ENCODE measurements at regions not wholly inside any gene's neighbourhood (a gene's known extent, or its start where the extent isn't known, plus 50 kb on each side); places are given as distances from the start of the nearest gene placed in this dataset.

DNA sequence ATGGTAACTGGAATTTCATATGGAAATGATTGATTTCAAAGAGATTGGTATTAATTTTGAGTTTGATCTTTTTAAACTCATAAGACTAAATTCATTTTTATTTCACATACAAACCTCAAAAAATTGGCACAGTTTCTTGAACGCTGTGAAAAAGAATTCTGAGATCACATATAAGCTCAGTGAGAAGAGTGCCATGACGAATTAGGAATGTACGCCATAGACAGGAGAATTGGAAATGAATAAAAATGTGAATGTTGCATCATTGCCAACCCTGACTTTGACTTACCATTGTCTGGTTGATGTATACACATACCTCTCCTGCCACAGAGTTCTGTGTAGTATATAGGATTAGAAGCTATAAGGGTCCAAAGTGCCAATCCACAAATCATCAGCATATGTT lies 290.4 kb upstream of the ZC3H15 start:
- Mint-ChIP-seq H3K36me3 (no peaks in the 10 kb centered on the region), H3K27ac (no peak overlapping the region), H3K27me3 (no peaks in the 10 kb centered on the region), H3K4me3 (no peak overlapping the region), H3K4me1 (ENCODE audit: low read depth in 2 of 2) (no peaks in the 10 kb centered on the region), H3K9me3 (peaks cover 3% of the 10 kb centered on the region)
- ATAC-seq (no peak), DNase-seq (ENCODE audit: low spot score) (no peak)

DNA sequence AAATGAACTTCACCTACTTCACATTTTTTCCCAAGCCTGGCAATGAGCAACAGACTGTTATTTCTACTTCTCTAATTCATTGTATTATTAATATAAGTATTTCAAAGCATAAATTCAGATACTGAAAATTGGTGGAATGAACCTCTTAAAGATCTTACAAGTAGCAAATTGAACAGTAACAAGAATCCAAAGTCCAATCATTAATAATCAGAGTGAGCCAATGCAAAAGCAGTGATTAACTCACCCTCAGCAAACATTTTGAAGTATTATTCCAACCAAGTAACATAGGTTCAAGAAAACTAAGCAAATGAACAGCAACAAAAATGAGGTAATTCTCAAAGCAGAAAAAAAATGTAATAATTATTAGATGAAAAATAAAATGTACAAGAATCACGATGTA lies 288.1 kb upstream of the ZC3H15 start:
- Mint-ChIP-seq H3K27me3 (no peaks in the 10 kb centered on the region), H3K27ac (no peak overlapping the region), H3K36me3 (no peaks in the 10 kb centered on the region), H3K9me3 (no peaks in the 10 kb centered on the region), H3K4me1 (ENCODE audit: low read depth in 2 of 2) (no peaks in the 10 kb centered on the region), H3K4me3 (no peak overlapping the region)
- DNase-seq (ENCODE audit: low spot score), result no peak
- no peak for ATAC-seq

DNA sequence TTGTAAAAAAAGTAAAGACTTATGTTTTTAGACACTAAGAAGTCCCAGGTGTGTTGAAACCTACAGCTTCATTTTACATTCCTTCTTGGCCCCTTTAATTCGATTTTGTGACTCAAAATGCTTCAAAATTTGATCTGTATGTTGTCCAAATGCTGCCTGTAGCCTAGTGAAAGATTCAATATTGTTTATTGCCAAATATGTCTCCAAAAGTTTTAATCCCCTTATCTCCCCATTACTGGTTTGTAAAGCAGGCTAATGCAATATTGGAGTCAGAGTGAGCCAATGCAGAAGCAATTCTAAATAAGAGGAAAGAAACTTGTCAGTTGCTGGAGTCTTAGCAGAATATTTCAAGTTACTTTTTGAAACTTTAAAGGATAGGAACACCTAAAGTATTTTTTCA lies 287.0 kb upstream of the ZC3H15 start:
- H3K27ac Mint-ChIP-seq, result no peak overlapping the region
- no peaks in the 10 kb centered on the region for H3K9me3 Mint-ChIP-seq
- ATAC-seq (no peak), DNase-seq (ENCODE audit: low spot score) (no peak)
- no peaks in the 10 kb centered on the region for H3K27me3 Mint-ChIP-seq
- no peaks in the 10 kb centered on the region for H3K36me3 Mint-ChIP-seq
- no peaks in the 10 kb centered on the region for H3K4me1 Mint-ChIP-seq (ENCODE audit: low read depth in 2 of 2)
- H3K4me3 Mint-ChIP-seq, result no peak overlapping the region

DNA sequence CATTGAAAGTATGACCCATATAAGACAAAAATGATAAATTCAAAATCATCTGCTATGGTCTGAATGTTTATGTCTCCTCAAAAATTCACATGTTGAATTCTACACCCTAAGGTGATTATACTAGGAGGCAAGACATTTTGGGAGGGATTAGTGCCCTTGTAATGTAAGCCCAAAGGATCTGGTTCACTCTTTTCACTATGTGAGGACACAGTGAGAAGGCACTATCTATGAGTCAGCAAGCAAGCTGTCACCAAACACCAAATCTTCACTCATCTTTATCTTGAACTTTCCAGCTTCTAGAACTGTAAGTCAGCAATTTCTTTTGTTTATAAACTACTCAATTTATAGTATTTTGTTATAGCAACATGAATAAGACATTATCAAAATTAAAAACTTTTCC lies 284.7 kb upstream of the ZC3H15 start:
- H3K4me1 Mint-ChIP-seq (ENCODE audit: low read depth in 2 of 2), result no peaks in the 10 kb centered on the region
- H3K9me3 Mint-ChIP-seq, result no peaks in the 10 kb centered on the region
- no peaks in the 10 kb centered on the region for H3K27me3 Mint-ChIP-seq
- H3K27ac Mint-ChIP-seq, result no peak overlapping the region
- DNase-seq (ENCODE audit: low spot score) (no peak), ATAC-seq (no peak)
- H3K36me3 Mint-ChIP-seq, result no peaks in the 10 kb centered on the region
- H3K4me3 Mint-ChIP-seq, result no peak overlapping the region

DNA sequence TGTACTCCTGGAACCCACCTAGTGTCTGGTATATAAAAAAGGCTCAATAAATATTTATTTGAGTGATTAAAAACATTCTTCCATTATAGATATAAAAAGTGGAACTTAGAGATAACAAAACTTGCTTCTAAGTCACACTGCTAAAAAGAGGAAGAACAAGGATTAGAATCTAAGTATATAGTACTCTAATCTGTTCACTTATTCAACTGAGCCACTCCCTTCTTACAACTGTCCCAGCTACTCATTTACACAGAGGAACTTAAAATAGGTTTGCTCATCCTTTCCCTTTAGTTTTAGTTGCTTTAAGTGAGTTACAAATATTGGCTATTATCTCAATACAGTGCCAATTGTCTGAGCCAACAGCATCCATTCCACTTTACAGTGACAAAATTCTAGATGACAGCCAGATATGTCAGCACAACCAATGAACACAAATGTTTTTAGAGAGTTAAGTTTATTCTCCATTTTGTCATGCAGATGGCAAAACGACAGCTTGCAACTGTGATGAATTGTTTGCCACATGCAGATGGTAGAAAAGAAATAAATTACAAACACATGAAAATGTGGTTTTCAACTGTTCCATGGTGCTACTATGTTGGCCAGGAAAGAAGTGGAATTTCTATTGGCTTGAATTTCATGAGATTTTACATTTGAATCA lies 280.7 kb upstream of the ZC3H15 start:
- H3K4me1 Mint-ChIP-seq (ENCODE audit: low read depth in 2 of 2), result no peaks in the 10 kb centered on the region
- H3K27me3 Mint-ChIP-seq, result no peaks in the 10 kb centered on the region
- DNase-seq (ENCODE audit: low spot score) (no peak), ATAC-seq (no peak)
- H3K36me3 Mint-ChIP-seq, result no peaks in the 10 kb centered on the region
- H3K27ac Mint-ChIP-seq, result no peak overlapping the region
- peaks cover 12% of the 10 kb centered on the region for H3K9me3 Mint-ChIP-seq
- H3K4me3 Mint-ChIP-seq, result no peak overlapping the region

DNA sequence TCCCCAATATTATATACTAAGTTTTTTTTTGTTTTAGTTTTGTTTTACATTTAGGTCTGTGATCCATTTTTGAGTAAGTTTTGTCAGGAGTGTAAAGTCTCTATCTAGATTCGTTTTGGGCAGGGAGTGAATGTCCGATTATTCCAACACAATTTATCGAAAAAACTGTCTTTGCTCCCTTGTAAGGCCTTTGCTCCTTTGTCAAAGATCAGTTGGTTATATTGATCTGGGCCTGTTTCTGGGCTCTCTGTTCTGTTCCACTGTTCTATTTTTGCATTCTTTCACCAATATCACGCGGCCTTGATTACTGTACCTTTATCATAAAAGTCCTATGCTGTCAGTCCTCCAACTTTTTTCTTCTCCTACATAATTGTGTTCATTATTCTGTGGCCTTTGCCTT lies 276.5 kb upstream of the ZC3H15 start:
- Mint-ChIP-seq H3K27ac (no peak overlapping the region), H3K4me1 (ENCODE audit: low read depth in 2 of 2) (no peaks in the 10 kb centered on the region), H3K27me3 (no peaks in the 10 kb centered on the region), H3K36me3 (peaks cover 3% of the 10 kb centered on the region), H3K9me3 (peaks cover 21% of the 10 kb centered on the region), H3K4me3 (no peak overlapping the region)
- DNase-seq (ENCODE audit: low spot score), result no peak
- no peak for ATAC-seq

DNA sequence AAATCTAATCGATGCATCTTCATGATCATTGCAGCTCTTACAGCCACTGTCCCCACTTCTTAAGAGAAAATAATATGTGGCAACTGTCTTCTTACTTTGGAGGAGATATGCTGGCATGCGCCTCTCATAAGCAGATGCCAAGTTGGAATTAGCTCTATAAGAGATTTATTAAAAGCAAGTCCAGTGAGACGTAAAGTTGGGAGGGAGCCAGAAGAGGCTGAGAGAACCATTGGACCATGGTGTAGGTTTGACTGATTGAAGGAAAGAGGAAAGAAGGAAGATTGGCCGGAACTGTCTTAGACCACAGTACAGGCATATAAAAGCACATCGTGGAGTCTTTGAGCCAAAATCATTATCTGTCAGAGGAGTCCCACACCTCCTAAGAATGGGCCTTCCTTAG lies 265.7 kb upstream of the ZC3H15 start:
- Mint-ChIP-seq H3K4me1 (ENCODE audit: low read depth in 2 of 2) (no peaks in the 10 kb centered on the region), H3K36me3 (peaks cover 10% of the 10 kb centered on the region), H3K4me3 (no peak overlapping the region), H3K9me3 (peaks cover 10% of the 10 kb centered on the region), H3K27me3 (no peaks in the 10 kb centered on the region), H3K27ac (no peak overlapping the region)
- ATAC-seq (no peak), DNase-seq (ENCODE audit: low spot score) (no peak)

DNA sequence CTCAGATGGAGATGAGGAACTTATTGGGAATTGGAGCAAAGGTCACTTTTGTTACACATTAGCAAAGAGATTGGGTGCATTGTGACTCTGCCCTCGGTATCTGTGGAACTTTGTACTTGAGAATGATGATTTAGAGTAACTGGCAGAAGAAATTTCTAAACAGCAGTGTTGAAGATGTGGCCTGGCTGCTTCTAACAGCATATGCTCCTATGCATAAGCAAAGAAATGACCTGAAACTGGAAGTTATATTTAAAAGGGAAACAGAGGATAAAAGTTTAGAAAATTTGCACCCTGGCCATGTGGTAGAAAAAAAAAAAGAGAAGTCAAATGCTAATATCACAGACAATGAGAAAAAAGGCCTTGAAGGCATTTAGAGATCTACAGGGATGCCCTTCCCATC lies 256.8 kb upstream of the ZC3H15 start:
- no peak overlapping the region for H3K4me3 Mint-ChIP-seq

DNA sequence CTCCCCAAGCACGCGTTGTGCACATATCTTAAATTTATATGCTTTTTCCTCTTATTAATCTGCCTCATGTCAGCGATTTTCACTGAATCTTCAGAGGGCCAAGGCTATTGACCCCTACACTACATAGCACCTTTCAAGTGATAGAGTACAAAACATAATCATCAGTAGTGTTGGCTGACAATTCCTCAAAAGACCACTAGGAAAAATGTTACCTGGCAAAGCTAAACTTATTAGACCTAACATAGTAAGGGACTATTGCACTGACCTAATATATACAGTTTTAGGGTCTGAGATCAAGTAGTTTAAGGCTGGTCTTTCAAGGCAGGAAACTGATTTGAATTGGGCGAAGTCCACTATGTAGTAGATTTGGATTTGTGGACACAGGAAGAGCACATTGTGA lies 244.2 kb upstream of the ZC3H15 start:
- H3K4me1 Mint-ChIP-seq (ENCODE audit: low read depth in 2 of 2), result no peaks in the 10 kb centered on the region
- no peaks in the 10 kb centered on the region for H3K27me3 Mint-ChIP-seq
- H3K9me3 Mint-ChIP-seq, result peaks cover 12% of the 10 kb centered on the region
- H3K4me3 Mint-ChIP-seq, result no peak overlapping the region
- H3K27ac Mint-ChIP-seq, result no peak overlapping the region
- DNase-seq (ENCODE audit: low spot score), result no peak
- peaks cover 5% of the 10 kb centered on the region for H3K36me3 Mint-ChIP-seq
- no peak for ATAC-seq

More for the DNA sequence above, 256.8 kb upstream of the ZC3H15 start:
- no peaks in the 10 kb centered on the region for H3K27me3 Mint-ChIP-seq
- DNase-seq (ENCODE audit: low spot score), result no peak
- no peak for ATAC-seq
- no peaks in the 10 kb centered on the region for H3K4me1 Mint-ChIP-seq (ENCODE audit: low read depth in 2 of 2)
- H3K27ac Mint-ChIP-seq, result no peak overlapping the region
- H3K9me3 Mint-ChIP-seq, result peaks cover 35% of the 10 kb centered on the region
- H3K36me3 Mint-ChIP-seq, result peaks cover 54% of the 10 kb centered on the region

DNA sequence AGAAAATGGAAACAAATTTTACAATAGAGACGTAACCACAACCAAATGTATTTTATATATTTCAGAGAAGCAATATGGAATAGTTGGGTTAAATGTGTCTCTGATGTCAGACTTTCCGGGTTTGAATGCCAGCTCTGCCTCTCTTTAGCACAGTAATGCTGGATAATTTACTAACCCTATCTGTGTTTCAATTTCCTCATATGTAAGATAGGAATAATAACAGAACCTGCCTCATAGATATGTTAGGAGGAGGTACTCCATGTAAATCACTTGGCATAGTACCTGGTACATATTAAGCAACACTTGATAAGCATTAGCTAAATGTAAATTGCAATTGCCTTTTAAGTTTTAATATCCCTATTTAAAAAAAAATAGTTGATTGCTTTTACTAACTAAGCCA lies 231.3 kb upstream of the ZC3H15 start:
- ATAC-seq (no peak), DNase-seq (ENCODE audit: low spot score) (no peak)
- no peak overlapping the region for H3K4me3 Mint-ChIP-seq
- no peak overlapping the region for H3K27ac Mint-ChIP-seq
- no peaks in the 10 kb centered on the region for H3K27me3 Mint-ChIP-seq
- H3K9me3 Mint-ChIP-seq, result peaks cover 2% of the 10 kb centered on the region
- no peaks in the 10 kb centered on the region for H3K36me3 Mint-ChIP-seq
- H3K4me1 Mint-ChIP-seq (ENCODE audit: low read depth in 2 of 2), result no peaks in the 10 kb centered on the region

DNA sequence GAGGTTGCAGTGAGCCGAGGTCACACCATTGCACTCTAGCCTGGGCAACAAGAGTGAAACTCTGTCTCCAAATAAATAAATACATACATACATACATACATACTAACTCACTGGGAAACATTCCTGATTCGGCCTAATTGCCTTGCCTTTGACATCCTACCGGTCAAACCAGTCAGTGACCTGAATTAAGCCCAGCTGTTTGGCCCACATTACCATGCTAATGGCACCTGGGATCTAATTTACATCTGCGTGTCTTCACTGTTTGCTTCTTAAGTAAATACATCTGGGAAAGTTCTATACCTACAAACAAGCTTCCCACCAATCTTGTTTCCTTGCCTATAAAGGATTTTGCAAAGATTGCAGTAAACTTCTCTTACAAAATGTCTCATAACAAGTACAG lies 230.2 kb upstream of the ZC3H15 start:
- Mint-ChIP-seq H3K36me3 (no peaks in the 10 kb centered on the region), H3K4me1 (ENCODE audit: low read depth in 2 of 2) (no peaks in the 10 kb centered on the region), H3K4me3 (no peak overlapping the region), H3K27ac (no peak overlapping the region), H3K9me3 (peaks cover 2% of the 10 kb centered on the region), H3K27me3 (no peaks in the 10 kb centered on the region)
- DNase-seq (ENCODE audit: low spot score), result no peak
- no peak for ATAC-seq

DNA sequence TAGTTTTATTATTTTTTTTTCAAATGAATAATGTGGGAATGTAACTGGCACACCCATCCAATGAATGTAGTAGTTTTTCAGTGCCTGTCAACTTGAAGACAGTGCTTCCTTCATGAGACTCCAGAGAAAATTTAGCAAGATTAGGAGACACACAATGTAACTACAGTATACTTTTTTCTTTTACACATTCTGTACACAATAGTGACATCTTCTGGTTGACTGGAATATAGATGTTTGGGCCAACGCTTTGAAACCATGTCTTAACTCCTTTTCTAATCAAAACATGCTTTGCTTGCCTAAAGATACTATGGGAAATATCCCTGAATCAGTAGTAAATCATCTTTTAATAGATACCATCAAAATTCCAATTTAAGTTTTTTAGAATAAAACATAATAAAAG lies 229.5 kb upstream of the ZC3H15 start:
- H3K4me3 Mint-ChIP-seq, result no peak overlapping the region
- H3K36me3 Mint-ChIP-seq, result no peaks in the 10 kb centered on the region
- H3K27ac Mint-ChIP-seq, result no peak overlapping the region
- ATAC-seq (no peak), DNase-seq (ENCODE audit: low spot score) (no peak)
- no peaks in the 10 kb centered on the region for H3K4me1 Mint-ChIP-seq (ENCODE audit: low read depth in 2 of 2)
- H3K9me3 Mint-ChIP-seq, result peaks cover 5% of the 10 kb centered on the region
- H3K27me3 Mint-ChIP-seq, result no peaks in the 10 kb centered on the region

DNA sequence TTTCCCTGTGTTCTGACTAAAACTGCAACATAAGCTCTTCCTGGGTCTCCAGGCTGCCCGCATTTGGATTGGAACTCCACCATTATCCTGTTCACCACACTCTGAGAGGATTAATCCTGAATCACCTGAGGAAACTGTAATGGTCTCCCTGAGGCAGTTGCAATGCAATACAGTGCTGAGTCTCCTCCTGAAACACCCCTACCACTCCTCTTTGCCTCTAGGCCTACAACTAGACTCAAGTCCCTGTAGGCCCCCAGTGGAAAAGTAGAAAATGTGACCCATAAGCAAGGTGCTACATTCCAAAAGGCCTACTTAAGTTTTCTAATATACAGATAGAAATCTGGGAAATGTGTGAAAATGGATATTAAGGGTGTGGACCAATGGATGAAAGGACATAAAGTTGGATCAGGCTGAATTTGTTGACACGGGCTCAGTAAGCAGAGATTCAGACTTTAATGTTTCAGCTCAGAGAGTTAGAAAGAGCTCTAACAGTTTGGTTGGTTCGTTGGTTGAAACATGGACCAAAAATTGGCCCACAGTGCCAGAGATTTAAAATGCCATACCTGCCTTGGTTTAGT lies 222.3 kb upstream of the ZC3H15 start:
- DNase-seq (ENCODE audit: low spot score) (no peak), ATAC-seq (no peak)
- Mint-ChIP-seq H3K4me3 (no peak overlapping the region), H3K27me3 (no peaks in the 10 kb centered on the region), H3K27ac (no peak overlapping the region), H3K36me3 (peaks cover 10% of the 10 kb centered on the region), H3K4me1 (ENCODE audit: low read depth in 2 of 2) (no peaks in the 10 kb centered on the region), H3K9me3 (peaks cover 16% of the 10 kb centered on the region)

DNA sequence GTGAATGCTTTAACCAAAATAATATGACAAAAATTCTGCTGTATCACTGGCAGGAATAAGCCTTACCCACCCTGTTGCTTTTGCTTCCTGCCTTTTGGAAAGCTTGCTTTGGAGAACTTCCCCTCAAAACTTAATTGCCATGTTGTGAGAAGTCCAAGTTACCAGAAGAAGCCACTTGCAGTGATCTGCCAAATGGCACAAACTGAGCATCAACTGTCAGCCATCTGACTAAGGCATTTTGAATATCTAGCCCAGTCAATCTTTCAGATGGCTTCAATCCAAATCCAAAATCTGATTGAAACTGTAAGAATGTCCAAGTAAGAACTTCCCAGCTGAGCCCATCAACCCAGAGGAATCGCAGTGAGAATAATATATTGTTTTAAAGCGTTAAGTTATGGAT lies 216.5 kb upstream of the ZC3H15 start:
- H3K36me3 Mint-ChIP-seq, result peaks cover 19% of the 10 kb centered on the region
- H3K4me1 Mint-ChIP-seq (ENCODE audit: low read depth in 2 of 2), result no peaks in the 10 kb centered on the region
- no peaks in the 10 kb centered on the region for H3K27me3 Mint-ChIP-seq
- ATAC-seq, result no peak
- H3K27ac Mint-ChIP-seq, result no peak overlapping the region
- H3K4me3 Mint-ChIP-seq, result no peak overlapping the region
- no peak for DNase-seq (ENCODE audit: low spot score)
- peaks cover 14% of the 10 kb centered on the region for H3K9me3 Mint-ChIP-seq

DNA sequence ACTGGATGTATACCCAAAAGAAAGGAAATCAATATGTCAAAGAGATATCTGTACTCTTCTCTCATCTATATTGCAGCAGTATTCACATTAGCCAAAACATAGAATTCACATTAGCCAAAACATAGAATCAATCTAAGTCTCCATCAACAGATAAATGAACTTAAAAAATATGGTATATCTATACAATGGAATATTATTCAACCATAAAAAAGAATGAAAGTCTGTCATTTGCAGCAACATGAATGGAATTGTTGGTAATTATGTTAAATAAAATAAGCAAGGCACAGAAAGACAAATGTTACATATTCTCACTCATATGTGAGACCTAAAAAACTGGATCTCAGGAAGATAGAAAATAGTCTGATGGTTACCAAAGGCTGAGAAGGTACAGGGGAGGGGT lies 212.1 kb upstream of the ZC3H15 start:
- H3K4me3 Mint-ChIP-seq, result no peak overlapping the region
- H3K9me3 Mint-ChIP-seq, result peaks cover 12% of the 10 kb centered on the region
- DNase-seq (ENCODE audit: low spot score) (no peak), ATAC-seq (no peak)
- no peak overlapping the region for H3K27ac Mint-ChIP-seq
- H3K36me3 Mint-ChIP-seq, result peaks cover 7% of the 10 kb centered on the region
- no peaks in the 10 kb centered on the region for H3K27me3 Mint-ChIP-seq
- H3K4me1 Mint-ChIP-seq (ENCODE audit: low read depth in 2 of 2), result no peaks in the 10 kb centered on the region
